ENCODE measurements at regions not wholly inside any gene's neighbourhood (a gene's known extent, or its start where the extent isn't known, plus 50 kb on each side); places are given as distances from the start of the nearest gene placed in this dataset.
A peak's percentile ranks its signal among the peaks of the same experiment; 100 is the strongest.
"Not testable (repeated sequence)": the region's sequence is repeated elsewhere in the genome, so short reads cannot be mapped to it uniquely, and the experiment has no call there.

DNA sequence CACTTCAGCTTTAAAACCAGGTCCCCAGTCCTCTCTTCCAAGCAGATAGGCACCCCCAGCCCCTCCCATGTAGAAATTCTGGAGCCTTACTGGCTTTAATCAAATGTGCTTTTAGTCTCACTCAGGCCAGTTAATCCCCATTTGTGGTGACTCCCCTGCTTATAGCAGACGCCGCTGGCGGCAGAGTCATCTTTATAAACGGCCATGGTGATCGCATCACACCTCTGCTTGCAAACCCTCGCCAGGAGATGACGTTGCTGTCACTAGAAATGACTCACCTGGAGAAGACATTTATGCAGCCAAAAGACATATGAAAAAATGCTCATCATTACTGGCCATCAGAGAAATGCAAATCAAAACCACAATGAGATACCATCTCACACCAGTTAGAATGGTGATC lies 369.3 kb downstream of the VRK1 start:
- no peak overlapping the region for H3K9ac ChIP-seq (ENCODE audit: low read length)
- no CpG with 5 or more reads among the region's 7 CpGs for WGBS (ENCODE audit: extremely low coverage, insufficient coverage, insufficient read length)
- no peak overlapping the region for H3K4me3 ChIP-seq (ENCODE audit: low read depth, low read length)
- no peak overlapping the region for H3K27ac ChIP-seq (ENCODE audit: low read depth, low read length)
- no peak overlapping the region for H3K4ac ChIP-seq (ENCODE audit: low read depth, low read length)
- DNase-seq = no peak
- H4K12ac ChIP-seq (ENCODE audit: low read depth, low read length) = no peak overlapping the region
- H3K23ac ChIP-seq (ENCODE audit: low read length) = no peak overlapping the region
- no peak overlapping the region for H3K14ac ChIP-seq (ENCODE audit: low read length)
- H3K27me3 ChIP-seq (ENCODE audit: insufficient read depth, low read length) = no peaks in the 10 kb centered on the region
- H4K91ac ChIP-seq (ENCODE audit: low read depth, low read length) = no peak overlapping the region
- no peak overlapping the region for H3K4me2 ChIP-seq (ENCODE audit: low read length)
- no peaks in the 10 kb centered on the region for H3K79me1 ChIP-seq (ENCODE audit: low read length)
- no peaks in the 10 kb centered on the region for H3K9me3 ChIP-seq (ENCODE audit: insufficient read depth, low read depth, low read length)
- no peak overlapping the region for H4K8ac ChIP-seq (ENCODE audit: low read depth, low read length)
- H2AFZ ChIP-seq (ENCODE audit: insufficient read depth, low read length, poor library complexity) = no peak overlapping the region
- H2BK12ac ChIP-seq (ENCODE audit: low read length) = no peak overlapping the region
- no peak overlapping the region for H2AK5ac ChIP-seq (ENCODE audit: low read length)
- H2BK5ac ChIP-seq (ENCODE audit: low read depth, low read length, poor library complexity) = no peak overlapping the region
- no peak overlapping the region for H3K18ac ChIP-seq (ENCODE audit: low read length)
- H2BK120ac ChIP-seq (ENCODE audit: insufficient read depth, low read length, poor library complexity) = no peak overlapping the region
- no peaks in the 10 kb centered on the region for H3K36me3 ChIP-seq (ENCODE audit: control insufficient read depth in 1 of 2, insufficient read depth in 2 of 2, low read length in 2 of 2)
- H3K4me1 ChIP-seq (ENCODE audit: control insufficient read depth in 1 of 2, insufficient read depth in 2 of 2, low read length in 2 of 2) = no peaks in the 10 kb centered on the region
- no peaks in the 10 kb centered on the region for H3K79me2 ChIP-seq (ENCODE audit: control insufficient read depth, insufficient read depth, low read length, poor library complexity)

DNA sequence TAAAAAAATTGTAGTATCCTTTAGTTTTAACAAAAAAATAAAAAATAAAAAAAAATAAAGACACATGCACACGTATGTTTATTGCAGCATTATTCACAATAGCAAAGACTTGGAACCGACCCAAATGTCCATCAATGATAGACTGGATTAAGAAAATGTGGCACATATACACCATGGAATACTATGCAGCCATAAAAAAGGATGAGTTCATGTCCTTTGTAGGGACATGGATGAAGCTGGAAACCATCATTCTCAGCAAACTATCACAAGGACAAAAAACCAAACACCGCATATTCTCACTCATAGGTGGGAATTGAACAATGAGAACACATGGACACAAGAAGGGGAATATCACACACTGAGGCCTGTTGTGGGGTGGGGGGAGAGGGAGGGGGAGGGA lies 370.4 kb downstream of the VRK1 start:
- no CpG with 5 or more reads among the region's 3 CpGs for WGBS (ENCODE audit: extremely low coverage, insufficient coverage, insufficient read length)
- not testable (repeated sequence) for H4K8ac ChIP-seq (ENCODE audit: low read depth, low read length); H4K12ac ChIP-seq (ENCODE audit: low read depth, low read length); H4K91ac ChIP-seq (ENCODE audit: low read depth, low read length); H3K36me3 ChIP-seq (ENCODE audit: control insufficient read depth in 1 of 2, insufficient read depth in 2 of 2, low read length in 2 of 2); H3K79me1 ChIP-seq (ENCODE audit: low read length); H3K4me1 ChIP-seq (ENCODE audit: control insufficient read depth in 1 of 2, insufficient read depth in 2 of 2, low read length in 2 of 2); H2BK120ac ChIP-seq (ENCODE audit: insufficient read depth, low read length, poor library complexity); H3K18ac ChIP-seq (ENCODE audit: low read length); H3K9me3 ChIP-seq (ENCODE audit: insufficient read depth, low read depth, low read length); H3K4me3 ChIP-seq (ENCODE audit: low read depth, low read length); H3K4me2 ChIP-seq (ENCODE audit: low read length); H3K14ac ChIP-seq (ENCODE audit: low read length); H3K23ac ChIP-seq (ENCODE audit: low read length); H3K9ac ChIP-seq (ENCODE audit: low read length); H2BK12ac ChIP-seq (ENCODE audit: low read length); H2BK5ac ChIP-seq (ENCODE audit: low read depth, low read length, poor library complexity); H3K79me2 ChIP-seq (ENCODE audit: control insufficient read depth, insufficient read depth, low read length, poor library complexity); DNase-seq; H3K27me3 ChIP-seq (ENCODE audit: insufficient read depth, low read length); H2AK5ac ChIP-seq (ENCODE audit: low read length); H3K27ac ChIP-seq (ENCODE audit: low read depth, low read length); H2AFZ ChIP-seq (ENCODE audit: insufficient read depth, low read length, poor library complexity); H3K4ac ChIP-seq (ENCODE audit: low read depth, low read length)

DNA sequence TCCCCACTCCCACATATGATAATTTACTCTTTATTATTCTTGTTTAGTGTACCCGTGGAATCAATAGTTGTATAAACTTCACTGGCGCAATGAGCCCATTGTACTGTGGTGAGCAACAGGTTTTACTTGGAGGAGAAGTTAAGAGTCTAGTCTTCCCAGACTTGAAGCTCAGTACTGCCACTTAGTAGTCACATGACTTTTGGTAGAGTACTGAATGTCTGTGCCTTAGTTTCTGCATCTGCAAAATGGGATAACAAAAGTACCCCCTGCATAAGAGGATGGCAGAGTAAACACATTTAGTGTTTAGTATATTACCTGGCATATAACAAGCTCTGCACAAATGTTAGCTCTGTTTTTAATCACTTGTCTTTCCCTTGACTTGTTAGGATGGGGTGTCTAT lies 375.5 kb downstream of the VRK1 start:
- no peak overlapping the region for H4K91ac ChIP-seq (ENCODE audit: low read depth, low read length)
- H2AK5ac ChIP-seq (ENCODE audit: low read length) = no peak overlapping the region
- DNase-seq = no peak
- H3K18ac ChIP-seq (ENCODE audit: low read length) = no peak overlapping the region
- H4K12ac ChIP-seq (ENCODE audit: low read depth, low read length) = no peak overlapping the region
- no peak overlapping the region for H2BK120ac ChIP-seq (ENCODE audit: insufficient read depth, low read length, poor library complexity)
- no peaks in the 10 kb centered on the region for H3K36me3 ChIP-seq (ENCODE audit: control insufficient read depth in 1 of 2, insufficient read depth in 2 of 2, low read length in 2 of 2)
- H3K79me2 ChIP-seq (ENCODE audit: control insufficient read depth, insufficient read depth, low read length, poor library complexity) = no peaks in the 10 kb centered on the region
- no peak overlapping the region for H3K4me3 ChIP-seq (ENCODE audit: low read depth, low read length)
- H2BK12ac ChIP-seq (ENCODE audit: low read length) = no peak overlapping the region
- no peak overlapping the region for H3K4ac ChIP-seq (ENCODE audit: low read depth, low read length)
- no peak overlapping the region for H3K9ac ChIP-seq (ENCODE audit: low read length)
- no peaks in the 10 kb centered on the region for H3K9me3 ChIP-seq (ENCODE audit: insufficient read depth, low read depth, low read length)
- no peak overlapping the region for H4K8ac ChIP-seq (ENCODE audit: low read depth, low read length)
- H3K4me2 ChIP-seq (ENCODE audit: low read length) = no peak overlapping the region
- no peak overlapping the region for H2BK5ac ChIP-seq (ENCODE audit: low read depth, low read length, poor library complexity)
- no peak overlapping the region for H3K23ac ChIP-seq (ENCODE audit: low read length)
- H3K14ac ChIP-seq (ENCODE audit: low read length) = no peak overlapping the region
- no peak overlapping the region for H3K27ac ChIP-seq (ENCODE audit: low read depth, low read length)
- H2AFZ ChIP-seq (ENCODE audit: insufficient read depth, low read length, poor library complexity) = no peak overlapping the region
- H3K79me1 ChIP-seq (ENCODE audit: low read length) = no peaks in the 10 kb centered on the region
- whole genome bisulfite sequencing (ENCODE audit: extremely low coverage, insufficient coverage, insufficient read length) = no CpG with 5 or more reads among the region's 2 CpGs
- no peaks in the 10 kb centered on the region for H3K27me3 ChIP-seq (ENCODE audit: insufficient read depth, low read length)
- no peaks in the 10 kb centered on the region for H3K4me1 ChIP-seq (ENCODE audit: control insufficient read depth in 1 of 2, insufficient read depth in 2 of 2, low read length in 2 of 2)

DNA sequence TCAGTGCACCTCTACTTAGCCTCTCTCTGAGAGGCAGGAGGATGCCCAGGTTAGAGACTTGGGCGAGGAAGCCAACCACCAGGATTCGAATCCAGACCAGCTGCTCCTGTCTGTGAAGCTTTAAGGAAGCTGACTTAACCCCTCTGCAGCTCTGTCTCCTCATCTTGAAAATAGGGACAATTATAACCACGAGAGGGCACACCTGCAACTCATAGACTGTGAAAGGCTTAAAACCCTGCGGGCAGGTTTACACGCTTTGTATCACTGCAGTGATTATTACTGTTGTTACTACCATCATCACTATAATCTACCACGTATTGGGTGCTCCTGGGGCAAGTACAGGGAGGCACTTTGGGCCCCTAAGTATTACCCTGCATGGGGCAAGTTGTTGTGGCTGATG lies 379.8 kb downstream of the VRK1 start:
- Histone ChIP-seq H3K9ac (ENCODE audit: low read length) (no peak overlapping the region), H3K4ac (ENCODE audit: low read depth, low read length) (no peak overlapping the region), H3K36me3 (ENCODE audit: control insufficient read depth in 1 of 2, insufficient read depth in 2 of 2, low read length in 2 of 2) (no peaks in the 10 kb centered on the region), H4K8ac (ENCODE audit: low read depth, low read length) (no peak overlapping the region), H3K4me1 (ENCODE audit: control insufficient read depth in 1 of 2, insufficient read depth in 2 of 2, low read length in 2 of 2) (peaks cover 0 to 2% of the 10 kb centered on the region in 2 experiments), H3K23ac (ENCODE audit: low read length) (no peak overlapping the region), H3K79me1 (ENCODE audit: low read length) (no peaks in the 10 kb centered on the region), H3K79me2 (ENCODE audit: control insufficient read depth, insufficient read depth, low read length, poor library complexity) (no peaks in the 10 kb centered on the region), H2BK120ac (ENCODE audit: insufficient read depth, low read length, poor library complexity) (no peak overlapping the region), H3K18ac (ENCODE audit: low read length) (no peak overlapping the region), H2AFZ (ENCODE audit: insufficient read depth, low read length, poor library complexity) (no peak overlapping the region), H4K12ac (ENCODE audit: low read depth, low read length) (no peak overlapping the region), H3K9me3 (ENCODE audit: insufficient read depth, low read depth, low read length) (peaks cover 3% of the 10 kb centered on the region), H3K4me2 (ENCODE audit: low read length) (no peak overlapping the region), H2AK5ac (ENCODE audit: low read length) (no peak overlapping the region), H2BK12ac (ENCODE audit: low read length) (no peak overlapping the region), H2BK5ac (ENCODE audit: low read depth, low read length, poor library complexity) (no peak overlapping the region), H3K14ac (ENCODE audit: low read length) (no peak overlapping the region), H3K4me3 (ENCODE audit: low read depth, low read length) (no peak overlapping the region), H3K27me3 (ENCODE audit: insufficient read depth, low read length) (no peaks in the 10 kb centered on the region), H4K91ac (ENCODE audit: low read depth, low read length) (no peak overlapping the region), H3K27ac (ENCODE audit: low read depth, low read length) (no peak overlapping the region)
- peak; percentile 57 to 75 for DNase-seq
- WGBS (ENCODE audit: extremely low coverage, insufficient coverage, insufficient read length) = no CpG with 5 or more reads among the region's 6 CpGs
